HepG2 (cell line): ENCODE measurements at regions not wholly inside any gene's neighbourhood (a gene's known extent, or its start where the extent isn't known, plus 50 kb on each side); places are given as distances from the start of the nearest gene placed in this dataset.

Source experiments
- ATAC-seq: fragments of 200-7000 bp; cut with Tn5 transposase; 3 replicates; pipeline ENCODE4 v1.9.1; 2020; ENCODE audit warnings: mild to moderate bottlenecking, moderate library complexity
- BruUV-seq: library from RNA; stranded (reverse); fragments of 400-500 nt; replicated peaks from 2 replicates; lab custom pipeline; 2021; lab: Mats Ljungman, UMichigan
- CTCF ChIA-PET: fragments of 300-600 bp; formaldehyde crosslinking; extraction: SDS; loops from one replicate; lab custom pipeline; 2021; ENCODE audit warnings: low total read pairs, inconsistent platforms, low intra/inter-chr PET ratio; lab: Yijun Ruan, JAX
- POLR2A ChIA-PET: fragments of 350-600 bp; sonication (Branson Sonifier 250); formaldehyde crosslinking; loops from one replicate; lab custom pipeline; 2020; ENCODE audit warnings: antibody characterized with exemption, inconsistent platforms; lab: Yijun Ruan, JAX
- DNase-seq: peaks from one replicate; pipeline ENCODE4 v3.0.0-alpha.2; 2015; ENCODE audit warnings: low spot score
- FAIRE-seq: peaks from 3 replicates; lab custom pipeline; 2011; peaks lifted over from hg19 to GRCh38; lab: Jason Lieb, UNC
- H2AFZ ChIP-seq: one replicate; pipeline ENCODE4 v1.6.1; 2011; ENCODE audit warnings: low read length, inconsistent platforms
- H3K27ac ChIP-seq: fragments of 300-600 bp; 3 replicates; pipeline ENCODE4 v1.8.0; 2011; ENCODE audit warnings: mixed run types, mild to moderate bottlenecking, mixed read lengths, low read length, inconsistent platforms; ENCODE audit not compliant: insufficient read depth; ENCODE audit errors: extremely low read length
- H3K27me3 ChIP-seq, 2 experiments: fragments of 200-600 bp in 1 of 2; 2 replicates in 1 of 2; 3 replicates in 1 of 2; pipeline versions ENCODE4 v1.6.0 to v1.8.0; 2011; ENCODE audit warnings: low read length in 2 of 2, mild to moderate bottlenecking in 2 of 2, moderate library complexity in 2 of 2, inconsistent platforms in 1 of 2; ENCODE audit not compliant: insufficient read depth in 2 of 2, control insufficient read depth in 1 of 2
- H3K36me3 ChIP-seq, 2 experiments: fragments of 200-600 bp in 1 of 2; replicated peaks in 1 of 2; 2 replicates in 1 of 2; 3 replicates in 1 of 2; pipeline versions ENCODE4 v1.5.1 to v1.8.0; 2011; ENCODE audit warnings: low read length in 2 of 2, inconsistent platforms in 1 of 2; ENCODE audit not compliant: insufficient read depth in 2 of 2, control insufficient read depth in 1 of 2
- H3K4me1 ChIP-seq: 2 replicates; pipeline ENCODE4 v1.5.1; 2012; ENCODE audit warnings: low read length, inconsistent platforms; ENCODE audit not compliant: insufficient read depth
- H3K4me2 ChIP-seq: 2 replicates; pipeline ENCODE4 v1.6.0; 2011; ENCODE audit warnings: low read depth, low read length, inconsistent platforms
- H3K4me3 ChIP-seq, 3 experiments: fragments of 200-600 bp in 1 of 3; sonication (generic), shearing (Covaris generic) in 1 of 3; replicated peaks in 1 of 3; 2 replicates each; pipeline ENCODE4 v1.5.1; 2011 to 2016; ENCODE audit warnings: low read length in 3 of 3, inconsistent platforms in 2 of 3, low read depth in 2 of 3, mild to moderate bottlenecking in 2 of 3, control low read depth in 1 of 3, mixed read lengths in 1 of 3; ENCODE audit not compliant: insufficient read depth in 1 of 3
- H3K79me2 ChIP-seq: one replicate; pipeline ENCODE4 v1.6.1; 2011; ENCODE audit warnings: low read length, inconsistent platforms; ENCODE audit not compliant: insufficient read depth
- H3K9ac ChIP-seq: 2 replicates; pipeline ENCODE4 v1.6.0; 2011; ENCODE audit warnings: mild to moderate bottlenecking, low read depth, low read length, inconsistent platforms; ENCODE audit not compliant: insufficient read depth
- H3K9me3 ChIP-seq: 2 replicates; pipeline ENCODE4 v1.5.1; 2012; ENCODE audit warnings: mild to moderate bottlenecking, low read length
- H4K20me1 ChIP-seq: 2 replicates; pipeline ENCODE4 v1.6.0; 2011; ENCODE audit warnings: inconsistent platforms, mild to moderate bottlenecking, low read length, moderate library complexity; ENCODE audit not compliant: insufficient read depth
- ARHGAP35 ChIP-seq: sonication (generic); formaldehyde crosslinking; IDR thresholded peaks from 2 replicates; pipeline ENCODE4 v1.9.0; 2022; ENCODE audit warnings: mild to moderate bottlenecking, inconsistent platforms, moderate library complexity, missing genetic modification reagents, borderline replicate concordance
- HNF4A ChIP-seq: sonication (generic); formaldehyde crosslinking; IDR thresholded peaks from 2 replicates; pipeline ENCODE4 v1.4.0; 2020; ENCODE audit warnings: missing genetic modification reagents
- MAZ ChIP-seq, 2 experiments: sonication (generic) in 1 of 2; formaldehyde crosslinking in 1 of 2; IDR thresholded peaks; 2 replicates each; pipeline versions ENCODE4 v1.5.0 to v1.6.1; 2012 to 2020; ENCODE audit warnings: low read depth in 2 of 2, mild to moderate bottlenecking in 2 of 2, borderline replicate concordance in 1 of 2, improper control_type of control experiment in 1 of 2, low read length in 1 of 2, missing genetic modification reagents in 1 of 2, moderate library complexity in 1 of 2
- MED8 ChIP-seq: sonication (generic); formaldehyde crosslinking; IDR thresholded peaks from 2 replicates; pipeline ENCODE4 v1.8.1; 2023; ENCODE audit warnings: mild to moderate bottlenecking, missing genetic modification reagents; ENCODE audit not compliant: insufficient replicate concordance
- YEATS2 ChIP-seq: sonication (generic); formaldehyde crosslinking; IDR thresholded peaks from 2 replicates; pipeline ENCODE4 v1.4.0; 2020; ENCODE audit warnings: missing genetic modification reagents, borderline replicate concordance
- ZNF256 ChIP-seq: sonication (generic); formaldehyde crosslinking; conservative IDR thresholded peaks from 2 replicates; pipeline ENCODE4 v1.4.0; 2020; ENCODE audit warnings: missing genetic modification reagents
- ZNF33B ChIP-seq: sonication (generic); formaldehyde crosslinking; IDR thresholded peaks from 2 replicates; pipeline ENCODE4 v1.5.1; 2020; ENCODE audit warnings: mild to moderate bottlenecking, missing genetic modification reagents
- ZNF547 ChIP-seq: sonication (generic); formaldehyde crosslinking; IDR thresholded peaks from 2 replicates; pipeline ENCODE4 v1.5.1; 2020; ENCODE audit warnings: mild to moderate bottlenecking, missing genetic modification reagents
- ZSCAN31 ChIP-seq: sonication (generic); formaldehyde crosslinking; IDR thresholded peaks from 2 replicates; pipeline ENCODE4 v1.5.0; 2020; ENCODE audit warnings: low read depth, mild to moderate bottlenecking, missing genetic modification reagents
- WGBS: methylation state at CpG from one replicate; pipeline ENCODE4 v1.1.6; 2017; ENCODE audit warnings: low lambda C conversion rate; 5-methylcytosine and 5-hydroxymethylcytosine counted together
- in situ Hi-C: cut with HindIII; loops from 2 replicates; pipeline ENCODE4 v1.10.0; 2017; ENCODE audit warnings: low pct_unique_long_range_greater_than_20kb; ENCODE audit not compliant: extremely low pct_ligation_motif_present
- intact Hi-C: fragments of 100-400 bp; cut with micrococcal nuclease; formaldehyde crosslinking; loops from one replicate; pipeline ENCODE4 v1.10.0; 2022; ENCODE audit not compliant: unreplicated experiment
- TF ChIP-seq, protein P1 (sequence below): sonication (generic); formaldehyde crosslinking; IDR thresholded peaks from 2 replicates; pipeline ENCODE4 v1.5.0; 2020; ENCODE audit warnings: missing genetic modification reagents
- TF ChIP-seq, protein P2 (sequence below): sonication (generic); IDR thresholded peaks from 2 replicates; pipeline ENCODE4 v1.6.1; 2016; ENCODE audit warnings: low read depth, borderline replicate concordance

DNA sequence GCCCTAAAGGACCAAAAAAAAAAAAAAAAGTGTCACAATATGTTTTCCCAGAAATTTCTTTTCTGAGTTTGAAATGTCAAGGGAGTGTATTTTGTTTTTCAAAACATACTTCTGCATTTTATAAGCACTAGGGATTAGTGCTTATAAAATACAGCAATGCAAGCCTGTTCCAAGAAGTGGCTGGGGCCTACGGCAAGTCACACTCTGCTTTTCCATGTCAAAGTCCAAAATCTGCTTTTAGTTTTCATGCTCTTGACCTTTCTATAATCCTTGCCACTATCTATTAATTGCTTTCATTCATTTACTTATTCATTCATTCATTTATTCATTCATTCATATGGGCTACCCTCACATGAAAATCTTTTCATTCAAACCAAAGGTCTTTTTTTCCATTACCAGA is 100.1 kb upstream of the UXS1 start:
- in situ Hi-C loops, result no loop called here
- FAIRE-seq (no peak), ATAC-seq (no peak), DNase-seq (no peak)
- Histone ChIP-seq H3K4me1 (peaks cover 23% of the 10 kb centered on the region), H3K79me2 (no peaks in the 10 kb centered on the region), H4K20me1 (no peaks in the 10 kb centered on the region), H3K4me3 (no peak overlapping the region), H3K9me3 (no peaks in the 10 kb centered on the region), H3K36me3 (no peaks in the 10 kb centered on the region), H2AFZ (no peak overlapping the region), H3K27me3 (no peaks in the 10 kb centered on the region; a peak in 1 of 5 replicates), H3K4me2 (no peak overlapping the region), H3K9ac (no peak overlapping the region), H3K27ac (no peak overlapping the region)
- no TSS peak for BruUV-seq
- CTCF ChIA-PET, result no interaction called here
- TF ChIP-seq YEATS2 (CRISPR knock-in tag), result no peak
- no peak for TF ChIP-seq ZNF547
- TF ChIP-seq ARHGAP35 (CRISPR knock-in tag), result no peak
- TF ChIP-seq ZNF33B (CRISPR knock-in tag), result no peak
- TF ChIP-seq, protein P1, sequence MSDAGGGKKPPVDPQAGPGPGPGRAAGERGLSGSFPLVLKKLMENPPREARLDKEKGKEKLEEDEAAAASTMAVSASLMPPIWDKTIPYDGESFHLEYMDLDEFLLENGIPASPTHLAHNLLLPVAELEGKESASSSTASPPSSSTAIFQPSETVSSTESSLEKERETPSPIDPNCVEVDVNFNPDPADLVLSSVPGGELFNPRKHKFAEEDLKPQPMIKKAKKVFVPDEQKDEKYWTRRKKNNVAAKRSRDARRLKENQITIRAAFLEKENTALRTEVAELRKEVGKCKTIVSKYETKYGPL, result no peak
- no peak for TF ChIP-seq ZSCAN31
- no peak for TF ChIP-seq MAZ (IDR thresholded peaks at IDR 0.05; ENCODE audit: borderline replicate concordance, low read depth, low read length)
- no peak for TF ChIP-seq MAZ (CRISPR knock-in tag; IDR thresholded peaks at IDR 0.05; ENCODE audit: low read depth)
- no peak for TF ChIP-seq ZNF256 (CRISPR knock-in tag)
- POLR2A ChIA-PET, result no interaction called here
- intact Hi-C loops, result no loop called here
- WGBS, result 76% methylated on average over 1 of the region's 1 CpG

DNA sequence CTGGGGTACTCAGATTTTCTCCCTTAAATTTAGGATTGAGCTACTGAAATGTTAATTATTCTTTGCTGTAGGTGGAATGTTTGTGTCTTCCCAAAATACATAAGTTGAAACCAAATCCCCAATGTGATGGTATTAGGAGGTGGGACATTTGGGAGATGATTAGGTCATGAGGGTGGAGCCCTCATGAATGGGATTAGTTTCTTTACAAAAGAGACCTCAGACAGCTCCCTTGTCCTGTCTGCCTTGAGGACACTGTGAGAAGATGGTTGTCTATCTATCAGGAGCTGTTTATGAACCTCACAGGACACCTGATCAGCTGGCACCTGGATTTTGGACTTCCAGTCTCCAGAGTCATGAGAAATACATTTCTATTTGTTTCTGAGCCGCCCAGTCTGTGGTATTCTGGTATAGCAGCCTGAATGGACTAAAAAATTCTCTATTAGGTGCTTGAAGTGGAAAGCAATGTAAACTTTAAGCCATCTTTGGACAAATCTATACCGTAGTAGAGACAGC is 99.2 kb upstream of the UXS1 start:
- ATAC-seq (no peak; the same call in 2 of the 3 replicates), DNase-seq (no peak), FAIRE-seq (no peak)
- in situ Hi-C loops, result no loop called here
- BruUV-seq, result no TSS peak
- Histone ChIP-seq H3K9ac (no peak overlapping the region), H3K4me1 (peaks cover 23% of the 10 kb centered on the region), H3K4me2 (peak overlapping the region; percentile 37; the same call in 1 of the 2 replicates), H3K27ac (no peak overlapping the region), H4K20me1 (no peaks in the 10 kb centered on the region), H3K36me3 (no peaks in the 10 kb centered on the region), H3K4me3 (no peak overlapping the region), H3K27me3 (no peaks in the 10 kb centered on the region), H2AFZ (no peak overlapping the region), H3K9me3 (no peaks in the 10 kb centered on the region), H3K79me2 (no peaks in the 10 kb centered on the region)
- 36% methylated on average over 2 of the region's 2 CpGs for WGBS
- CTCF ChIA-PET, result no interaction called here
- intact Hi-C loops, result no loop called here
- TF ChIP-seq HNF4A (CRISPR knock-in tag), result peak; percentile 49
- TF ChIP-seq MED8 (CRISPR knock-in tag), result no peak
- TF ChIP-seq, protein P2, sequence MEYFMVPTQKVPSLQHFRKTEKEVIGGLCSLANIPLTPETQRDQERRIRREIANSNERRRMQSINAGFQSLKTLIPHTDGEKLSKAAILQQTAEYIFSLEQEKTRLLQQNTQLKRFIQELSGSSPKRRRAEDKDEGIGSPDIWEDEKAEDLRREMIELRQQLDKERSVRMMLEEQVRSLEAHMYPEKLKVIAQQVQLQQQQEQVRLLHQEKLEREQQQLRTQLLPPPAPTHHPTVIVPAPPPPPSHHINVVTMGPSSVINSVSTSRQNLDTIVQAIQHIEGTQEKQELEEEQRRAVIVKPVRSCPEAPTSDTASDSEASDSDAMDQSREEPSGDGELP, result peak; percentile 79
- POLR2A ChIA-PET, result no interaction called here
